GM19455 (cell line): ENCODE measurements at regions not wholly inside any gene's neighbourhood (a gene's known extent, or its start where the extent isn't known, plus 50 kb on each side); places are given as distances from the start of the nearest gene placed in this dataset.

Source experiments
- ATAC-seq: cut with Tn5 transposase; IDR thresholded peaks from one replicate; pipeline ENCODE4 v1.9.1; 2021; ENCODE audit not compliant: unreplicated experiment

- ATAC-seq = no peak
These were observed 563.4 kb upstream of the GCFC2 start for GRCh38 chr2:76274160-76274559.

DNA sequence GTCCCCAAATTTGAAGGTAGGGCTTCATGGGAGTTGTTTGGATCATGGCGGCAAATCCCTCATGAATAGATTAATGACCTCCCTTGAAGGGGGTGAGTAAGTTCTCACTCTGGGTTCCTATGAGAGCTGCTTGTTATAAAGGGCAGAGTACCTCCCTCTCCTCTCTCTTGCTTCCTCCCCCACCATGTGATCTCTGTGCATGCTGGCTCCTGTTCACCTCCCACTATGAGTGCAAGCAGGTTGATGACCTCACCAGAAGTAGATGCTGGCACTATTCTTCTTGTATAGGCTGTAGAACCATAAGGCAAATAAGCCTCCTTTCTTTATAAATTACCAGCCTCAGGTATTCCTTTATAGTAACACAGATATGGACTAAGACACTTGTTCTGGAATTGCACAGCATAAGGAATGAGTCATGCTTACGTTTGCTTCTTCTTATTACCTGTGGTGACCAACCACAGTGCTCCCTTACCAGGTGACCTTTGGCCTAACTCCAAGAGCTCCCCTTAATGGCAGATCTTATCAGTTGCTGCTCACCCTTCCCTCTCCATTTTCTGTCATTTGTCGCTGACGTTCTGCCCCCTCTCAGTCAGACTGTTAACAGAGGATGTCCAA, 559.5 kb upstream of the GCFC2 start:
- no peak for ATAC-seq

DNA sequence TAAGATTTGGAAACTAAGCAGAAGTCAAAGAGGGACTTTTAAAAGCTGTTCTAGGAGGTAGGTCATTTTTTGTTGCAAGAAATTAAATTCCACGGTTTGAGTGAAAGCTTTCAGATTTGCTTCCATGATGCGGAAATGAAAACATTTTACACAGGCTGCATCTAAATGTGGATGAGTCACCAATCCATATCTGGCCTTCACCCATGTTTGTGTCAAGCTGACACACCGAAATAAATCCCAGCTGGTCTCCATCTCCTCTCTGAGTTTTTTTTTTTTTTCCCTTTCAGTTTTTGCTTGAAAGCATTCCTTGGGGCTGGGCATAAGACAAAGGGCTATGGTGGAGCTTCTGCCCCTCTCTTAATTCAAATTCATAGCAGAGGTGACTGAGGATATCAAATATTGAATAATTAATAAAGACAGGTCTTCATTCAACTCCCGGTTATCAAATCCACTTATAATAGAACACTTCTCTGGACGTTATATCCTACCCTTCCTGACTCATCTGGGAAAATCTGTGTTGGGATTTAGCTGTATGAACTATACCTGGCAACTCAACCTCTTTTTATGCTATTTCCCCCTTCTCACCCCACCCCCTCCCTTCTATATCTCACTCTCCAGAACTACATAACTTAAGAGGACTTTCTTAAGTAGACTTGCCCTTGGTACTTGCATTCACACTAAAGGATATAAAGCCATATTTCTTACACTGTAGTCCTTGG, 558.3 kb upstream of the GCFC2 start:
- no peak for ATAC-seq

GRCh38 chr2:76268484-76268883, 557.8 kb upstream of the GCFC2 start:
- no peak for ATAC-seq

- no peak for ATAC-seq
These were observed 547.1 kb upstream of the GCFC2 start for GRCh38 chr2:76257802-76258201.

GRCh38 chr2:76256458-76257088, 545.9 kb upstream of the GCFC2 start:
- no peak for ATAC-seq

GRCh38 chr2:76252704-76253103, 542.0 kb upstream of the GCFC2 start:
- ATAC-seq = no peak

DNA sequence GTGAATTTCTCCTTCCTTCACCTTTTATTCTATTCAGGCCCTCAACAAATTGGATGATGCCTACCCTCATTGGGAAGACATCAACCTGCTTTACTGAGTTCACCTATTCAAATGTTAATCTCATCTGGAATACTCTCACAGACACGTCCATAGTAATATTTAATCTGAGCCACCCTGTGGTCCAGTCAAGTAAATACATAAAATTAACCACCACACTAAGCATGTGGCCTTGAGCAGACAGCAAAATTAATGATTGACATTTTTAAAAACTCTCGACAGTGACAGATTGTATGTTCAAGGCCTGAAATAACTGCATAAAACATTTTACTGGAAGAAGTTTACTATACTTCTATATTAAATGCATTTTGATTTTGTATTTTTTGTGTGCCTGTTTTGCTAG, 540.6 kb upstream of the GCFC2 start:
- ATAC-seq = no peak

GRCh38 chr2:76247006-76247405, 536.3 kb upstream of the GCFC2 start:
- no peak for ATAC-seq

DNA sequence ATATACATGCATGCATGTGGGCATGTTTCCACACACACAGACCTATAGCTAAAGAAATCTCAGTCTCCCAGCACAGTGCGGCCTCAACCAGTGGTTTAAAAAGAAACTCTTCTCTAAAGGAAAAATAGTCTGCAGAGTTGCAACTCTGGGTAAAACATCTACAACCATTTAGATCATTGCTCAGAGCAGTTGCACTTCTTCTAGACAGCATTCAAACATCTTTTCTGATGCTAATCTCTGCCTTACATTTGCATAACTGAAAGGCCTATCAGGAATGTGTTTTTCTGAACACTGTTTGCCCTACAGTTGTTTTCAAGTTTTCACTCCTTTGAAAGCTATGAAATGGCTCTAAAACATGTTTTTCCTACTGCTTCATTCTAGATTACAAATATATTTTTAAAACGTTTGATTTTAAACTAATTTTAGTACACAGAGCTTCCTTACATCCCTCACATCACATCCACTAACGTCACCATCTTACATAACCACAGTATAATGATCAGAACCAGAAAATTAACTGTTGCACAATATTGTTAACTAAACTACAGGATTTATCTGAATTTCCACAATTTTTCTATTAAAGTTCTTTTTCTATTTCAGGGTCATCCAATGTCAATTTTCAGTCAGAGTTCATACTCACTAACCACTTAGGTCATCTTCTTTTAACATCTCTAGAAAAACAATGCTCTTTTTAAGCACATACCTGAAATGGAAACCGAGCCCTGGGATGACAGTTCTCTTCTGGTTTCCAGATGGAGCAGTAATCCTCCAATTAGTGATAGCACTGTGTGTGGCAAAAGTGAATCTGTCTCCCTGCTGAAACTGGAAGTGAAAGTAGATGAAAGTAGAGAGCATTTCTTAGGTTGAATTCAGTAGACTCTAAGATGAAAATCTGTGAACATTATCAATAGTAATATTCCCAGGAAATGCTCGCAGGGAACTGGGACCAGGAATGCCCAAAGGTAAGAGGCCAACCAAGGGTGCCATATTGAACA, 501.6 kb upstream of the GCFC2 start:
- no peak for ATAC-seq

- ATAC-seq = no peak
These were observed 499.8 kb upstream of the GCFC2 start for GRCh38 chr2:76210551-76210950.

DNA sequence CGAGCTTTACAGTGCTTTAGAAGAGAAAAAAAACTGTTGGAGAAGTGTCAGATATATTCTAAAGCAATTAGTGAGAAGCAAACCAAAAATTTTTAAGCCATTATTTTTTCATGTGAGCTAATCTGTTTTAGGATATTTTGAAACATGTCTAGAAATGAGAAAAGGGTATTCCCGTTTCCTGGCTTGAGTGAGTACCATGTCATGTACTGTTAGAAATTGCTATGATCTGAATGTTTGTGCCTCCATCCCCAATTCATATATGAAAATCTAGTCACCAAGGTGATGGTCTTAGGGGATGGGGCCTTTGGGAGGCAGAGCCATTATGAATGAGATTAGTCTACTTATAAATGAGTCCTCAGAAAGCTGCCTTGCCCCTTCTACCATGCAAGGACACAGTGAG, 493.3 kb upstream of the GCFC2 start:
- no peak for ATAC-seq

DNA sequence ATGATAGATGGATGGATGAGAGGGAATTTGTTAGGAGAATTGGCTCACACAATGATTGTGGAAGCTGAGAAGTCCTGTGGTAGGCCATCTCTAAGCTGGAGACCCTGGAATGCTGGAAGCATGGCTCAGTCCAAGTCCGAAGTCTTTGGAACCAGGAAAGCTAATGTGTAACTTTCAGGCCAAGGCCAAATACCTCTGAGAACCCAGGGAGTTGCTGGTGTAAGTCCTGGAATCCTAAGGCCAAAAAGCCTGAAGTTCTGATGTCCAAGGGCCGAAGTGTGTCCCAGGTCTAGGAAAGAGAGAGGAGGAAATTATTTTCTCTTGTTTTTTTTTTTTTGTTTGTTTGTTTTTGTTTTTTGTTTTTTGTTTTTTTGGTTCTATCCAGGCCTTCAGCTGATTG, 492.2 kb upstream of the GCFC2 start:
- ATAC-seq = no peak

DNA sequence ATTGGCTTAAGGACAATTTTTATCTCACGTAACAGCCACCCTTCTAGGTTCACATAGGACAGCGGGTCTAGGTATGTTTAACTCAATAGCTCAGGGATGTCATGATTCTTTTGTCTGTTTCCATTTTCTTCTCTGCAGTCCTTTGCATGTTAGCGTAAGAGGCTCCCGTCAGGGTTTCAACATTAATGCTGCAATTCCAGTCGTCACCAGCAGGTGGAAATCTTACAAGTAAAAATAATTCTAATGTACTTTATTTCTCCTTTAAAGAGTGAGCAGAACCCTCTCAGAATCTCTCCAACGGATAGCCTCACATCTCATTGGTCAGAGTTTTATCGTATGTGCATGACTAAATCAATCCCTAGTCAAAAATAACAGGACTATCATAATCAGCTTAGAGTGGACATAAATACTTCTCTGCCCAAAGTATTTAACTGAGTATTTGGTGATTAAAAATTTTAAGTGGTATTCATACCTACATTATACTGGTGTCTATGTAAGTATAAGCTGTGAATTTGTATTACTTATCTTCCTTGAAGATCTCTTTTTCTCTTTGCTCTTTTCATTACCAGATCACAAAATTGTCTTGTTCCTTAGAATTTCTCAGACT, 487.2 kb upstream of the GCFC2 start:
- no peak for ATAC-seq

- no peak for ATAC-seq
These were observed 486.7 kb upstream of the GCFC2 start for GRCh38 chr2:76197428-76197827.

- ATAC-seq = no peak
These were observed 483.5 kb upstream of the GCFC2 start for GRCh38 chr2:76194031-76194775.

DNA sequence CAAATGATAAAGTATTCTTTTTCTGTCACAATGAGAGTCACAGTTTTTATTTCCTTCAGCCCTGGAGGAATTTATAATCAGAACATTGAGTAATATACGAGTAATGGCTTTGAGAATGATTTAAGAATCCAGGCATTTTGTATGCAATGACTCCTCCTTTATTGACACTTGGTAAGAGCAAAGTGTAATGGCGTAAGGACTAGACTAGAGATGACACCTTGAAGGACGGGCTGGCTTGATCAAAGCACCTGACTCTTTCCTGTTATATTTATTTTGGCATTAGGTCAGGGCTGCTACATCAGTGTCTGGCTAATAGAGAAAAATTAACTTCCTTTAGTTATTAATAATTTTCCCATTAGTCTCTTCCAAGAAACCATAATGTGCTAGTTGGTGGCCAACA, 482.4 kb upstream of the GCFC2 start:
- ATAC-seq = no peak

GRCh38 chr2:76188334-76189008, 477.8 kb upstream of the GCFC2 start:
- no peak for ATAC-seq

- ATAC-seq = no peak
These were observed 476.7 kb upstream of the GCFC2 start for GRCh38 chr2:76187415-76187814.

- ATAC-seq = no peak
These were observed 470.0 kb upstream of the GCFC2 start for GRCh38 chr2:76180676-76181075.
